Erythroblast (primary cell): ENCODE measurements at regions not wholly inside any gene's neighbourhood (a gene's known extent, or its start where the extent isn't known, plus 50 kb on each side); places are given as distances from the start of the nearest gene placed in this dataset.

Source experiments
- GATA1 ChIP-seq: IDR thresholded peaks from 2 replicates; pipeline ENCODE4 v1.6.1; 2011; ENCODE audit warnings: low read depth, mild to moderate bottlenecking, control low read depth, low read length, moderate library complexity
- POLR2A ChIP-seq: IDR thresholded peaks from 2 replicates; pipeline ENCODE4 v1.6.1; 2011; ENCODE audit warnings: mild to moderate bottlenecking, low read length

DNA sequence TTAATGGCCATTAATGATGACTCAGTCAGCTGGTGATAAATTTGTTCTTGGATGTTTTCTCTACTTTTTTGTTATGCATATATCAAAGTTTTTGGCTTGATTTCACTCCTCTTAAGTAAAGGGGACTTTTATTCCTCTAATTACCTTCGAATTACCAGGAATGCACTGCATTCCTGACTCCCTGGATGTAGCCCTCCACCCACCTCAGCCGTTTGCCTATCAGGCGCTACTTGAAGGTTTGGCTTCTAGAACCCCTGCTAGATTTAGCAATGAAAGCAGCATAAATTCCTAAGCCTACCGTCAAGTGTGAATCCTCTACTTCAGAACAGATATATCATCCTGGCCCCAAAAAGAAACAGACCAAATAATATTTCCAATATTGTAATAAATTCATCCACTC lies 387.8 kb upstream of the ADGRL2 start:
- TF ChIP-seq POLR2A (no peak), GATA1 (no peak)
